ENCODE measurements at regions not wholly inside any gene's neighbourhood (a gene's known extent, or its start where the extent isn't known, plus 50 kb on each side); places are given as distances from the start of the nearest gene placed in this dataset.

- TF ChIP-seq ZNF462 (CRISPR knock-in tag; IDR thresholded peaks at IDR 0.05), result no peak
- TF ChIP-seq EZH2 (IDR thresholded peaks at IDR 0.05; ENCODE audit: low read depth, unreplicated experiment), result no peak
- no peak for TF ChIP-seq ZNF331 (CRISPR knock-in tag; IDR thresholded peaks at IDR 0.05; ENCODE audit: low read depth)
- no peak for TF ChIP-seq EZH2phosphoT487 (IDR thresholded peaks at IDR 0.05; ENCODE audit: unreplicated experiment)
- no peak for TF ChIP-seq JUNB (IDR thresholded peaks at IDR 0.05; ENCODE audit: unreplicated experiment)
- no peak for TF ChIP-seq CTCF (conservative IDR thresholded peaks at IDR 0.05; ENCODE audit: low read depth in 2 of 2)
Observed at GRCh38 chr2:145569108-145569507, 1049.2 kb upstream of the ZEB2 start (continued).

All from GM23338 (cell line).